ENCODE measurements at regions not wholly inside any gene's neighbourhood (a gene's known extent, or its start where the extent isn't known, plus 50 kb on each side); places are given as distances from the start of the nearest gene placed in this dataset.

- Mint-ChIP-seq H3K4me3 (no peak overlapping the region), H3K9me3 (no peaks in the 10 kb centered on the region), H3K27ac (no peak overlapping the region), H3K4me1 (no peaks in the 10 kb centered on the region), H3K36me3 (ENCODE audit: low read depth) (no peaks in the 10 kb centered on the region), H3K27me3 (no peaks in the 10 kb centered on the region)
- DNase-seq = no peak
- CTCF ChIA-PET = no interaction called here
- ATAC-seq (ENCODE audit: low read depth) = no peak
- TF ChIP-seq, protein P1, sequence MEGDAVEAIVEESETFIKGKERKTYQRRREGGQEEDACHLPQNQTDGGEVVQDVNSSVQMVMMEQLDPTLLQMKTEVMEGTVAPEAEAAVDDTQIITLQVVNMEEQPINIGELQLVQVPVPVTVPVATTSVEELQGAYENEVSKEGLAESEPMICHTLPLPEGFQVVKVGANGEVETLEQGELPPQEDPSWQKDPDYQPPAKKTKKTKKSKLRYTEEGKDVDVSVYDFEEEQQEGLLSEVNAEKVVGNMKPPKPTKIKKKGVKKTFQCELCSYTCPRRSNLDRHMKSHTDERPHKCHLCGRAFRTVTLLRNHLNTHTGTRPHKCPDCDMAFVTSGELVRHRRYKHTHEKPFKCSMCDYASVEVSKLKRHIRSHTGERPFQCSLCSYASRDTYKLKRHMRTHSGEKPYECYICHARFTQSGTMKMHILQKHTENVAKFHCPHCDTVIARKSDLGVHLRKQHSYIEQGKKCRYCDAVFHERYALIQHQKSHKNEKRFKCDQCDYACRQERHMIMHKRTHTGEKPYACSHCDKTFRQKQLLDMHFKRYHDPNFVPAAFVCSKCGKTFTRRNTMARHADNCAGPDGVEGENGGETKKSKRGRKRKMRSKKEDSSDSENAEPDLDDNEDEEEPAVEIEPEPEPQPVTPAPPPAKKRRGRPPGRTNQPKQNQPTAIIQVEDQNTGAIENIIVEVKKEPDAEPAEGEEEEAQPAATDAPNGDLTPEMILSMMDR (IDR thresholded peaks at IDR 0.05) = no peak
- POLR2A ChIA-PET = no interaction called here
- intact Hi-C loops (cut with micrococcal nuclease) = no loop called here
Measured at GRCh38 chr3:102736975-102737304, 302.1 kb downstream of the ZPLD1 start.

DNA sequence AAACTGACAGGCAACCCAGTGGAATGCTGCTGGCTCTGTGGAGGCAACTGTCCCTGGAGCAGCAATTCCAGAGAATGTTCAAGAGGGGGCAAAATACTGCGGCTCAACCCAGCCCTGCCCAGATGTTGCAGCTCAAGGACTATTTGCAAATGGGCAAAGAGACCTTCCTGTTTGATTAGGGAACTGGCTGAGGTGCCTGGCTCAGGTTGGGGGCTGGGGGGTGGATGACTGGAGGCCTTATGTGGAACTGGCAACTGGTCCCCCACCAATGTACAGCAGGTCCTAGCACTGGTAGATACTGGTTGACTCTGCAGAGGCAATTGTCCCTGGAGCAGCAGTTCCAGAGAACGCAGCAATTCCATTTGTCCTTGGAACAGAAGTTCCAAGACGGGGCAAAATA, 302.5 kb downstream of the ZPLD1 start:
- Mint-ChIP-seq H3K36me3 (ENCODE audit: low read depth) (no peaks in the 10 kb centered on the region), H3K4me1 (no peaks in the 10 kb centered on the region), H3K27me3 (no peaks in the 10 kb centered on the region), H3K9me3 (no peaks in the 10 kb centered on the region), H3K4me3 (no peak overlapping the region), H3K27ac (no peak overlapping the region)
- no peak for ATAC-seq (ENCODE audit: low read depth)
- no peak for DNase-seq
- TF ChIP-seq, protein P1 (IDR thresholded peaks at IDR 0.05) = no peak
- POLR2A ChIA-PET = no interaction called here
- intact Hi-C loops (cut with micrococcal nuclease) = no loop called here
- CTCF ChIA-PET = no interaction called here

- CTCF ChIA-PET = interaction anchor here (1.0 kb wide), 1 partner anchor 512 kb away, joined by 3 read pairs; no protein-coding TSS in a partner anchor
Measured at GRCh38 chr3:102741105-102741504, 306.3 kb downstream of the ZPLD1 start.

DNA sequence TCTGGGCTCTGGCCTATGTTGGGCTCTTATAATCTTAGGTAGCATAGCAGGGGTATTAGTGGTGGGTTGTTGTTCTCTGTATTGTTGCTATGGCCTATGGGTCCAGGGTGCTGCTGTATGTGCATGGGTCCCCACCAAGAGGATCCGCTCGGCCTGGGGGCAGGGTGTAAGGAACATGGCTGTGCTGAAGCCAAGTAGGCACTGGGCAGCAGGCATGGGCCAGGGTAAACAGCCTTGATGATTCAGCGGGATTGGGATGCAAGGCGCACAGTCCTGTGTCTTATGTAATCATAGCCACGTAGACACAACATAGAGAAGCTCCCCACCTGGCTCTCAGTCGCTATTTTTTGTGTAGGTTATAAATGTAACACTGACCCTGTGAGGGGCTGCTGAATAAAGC, 306.9 kb downstream of the ZPLD1 start:
- Mint-ChIP-seq H3K9me3 (no peaks in the 10 kb centered on the region), H3K27me3 (peaks cover 1% of the 10 kb centered on the region), H3K36me3 (ENCODE audit: low read depth) (no peaks in the 10 kb centered on the region), H3K4me3 (no peak overlapping the region), H3K27ac (no peak overlapping the region), H3K4me1 (no peaks in the 10 kb centered on the region)
- TF ChIP-seq, protein P1 (IDR thresholded peaks at IDR 0.05) = no peak
- ATAC-seq (ENCODE audit: low read depth) (no peak), DNase-seq (no peak)
- ChIA-PET CTCF (no interaction called here), POLR2A (no interaction called here)
- intact Hi-C loops (cut with micrococcal nuclease) = loop anchor here (2.0 kb wide), 1 partner anchor 513 kb away; no protein-coding TSS in a partner anchor

More at GRCh38 chr3:102741105-102741504, 306.3 kb downstream of the ZPLD1 start:
- Mint-ChIP-seq H3K27me3 (peaks cover 1% of the 10 kb centered on the region), H3K4me3 (no peak overlapping the region), H3K9me3 (no peaks in the 10 kb centered on the region), H3K27ac (no peak overlapping the region), H3K36me3 (ENCODE audit: low read depth) (no peaks in the 10 kb centered on the region), H3K4me1 (no peaks in the 10 kb centered on the region)
- POLR2A ChIA-PET = no interaction called here
- no peak for DNase-seq
- no peak for ATAC-seq (ENCODE audit: low read depth)
- intact Hi-C loops (cut with micrococcal nuclease) = loop anchor here (2.0 kb wide), 1 partner anchor 512 kb away; no protein-coding TSS in a partner anchor
- TF ChIP-seq, protein P1 (IDR thresholded peaks at IDR 0.05) = no peak

- POLR2A ChIA-PET = no interaction called here
Measured at GRCh38 chr3:102745881-102746280, 311.1 kb downstream of the ZPLD1 start.

More at GRCh38 chr3:102745881-102746280, 311.1 kb downstream of the ZPLD1 start:
- no peaks in the 10 kb centered on the region for H3K4me1 Mint-ChIP-seq
- intact Hi-C loops (cut with micrococcal nuclease) = no loop called here
- CTCF ChIA-PET = no interaction called here
- no peak overlapping the region for H3K27ac Mint-ChIP-seq
- ATAC-seq (ENCODE audit: low read depth) (no peak), DNase-seq (no peak)
- H3K9me3 Mint-ChIP-seq = no peaks in the 10 kb centered on the region
- H3K36me3 Mint-ChIP-seq (ENCODE audit: low read depth) = no peaks in the 10 kb centered on the region
- TF ChIP-seq, protein P1 (IDR thresholded peaks at IDR 0.05) = no peak
- no peak overlapping the region for H3K4me3 Mint-ChIP-seq
- H3K27me3 Mint-ChIP-seq = peaks cover 1% of the 10 kb centered on the region
